SK-N-SH (cell line): ENCODE measurements at regions not wholly inside any gene's neighbourhood (a gene's known extent, or its start where the extent isn't known, plus 50 kb on each side); places are given as distances from the start of the nearest gene placed in this dataset.

ENCODE experiments used
- CTCF ChIA-PET: fragments of 300-600, 350-600 bp; formaldehyde crosslinking; extraction: SDS; loops from one replicate; lab custom pipeline; 2021; lab: Yijun Ruan, JAX
- POLR2A ChIA-PET: fragments of 350-600 bp; sonication (Branson Sonifier 250); formaldehyde crosslinking; extraction: SDS; loops from one replicate; lab custom pipeline; 2020; ENCODE audit warnings: antibody characterized with exemption, inconsistent platforms; lab: Yijun Ruan, JAX
- DNase-seq: peaks from one replicate; pipeline ENCODE4 v3.0.0; 2012
- H2AFZ ChIP-seq: fragments of 200-600 bp; sonication (generic); 2 replicates; pipeline ENCODE4 v1.8.1; 2016; ENCODE audit warnings: antibody characterized with exemption, mild to moderate bottlenecking, low read depth
- H3F3A ChIP-seq: fragments of 200-600 bp; sonication (generic); replicated peaks from 2 replicates; pipeline ENCODE3; 2016; ENCODE audit warnings: antibody characterized with exemption, mild to moderate bottlenecking; ENCODE audit not compliant: insufficient read depth
- H3K27ac ChIP-seq, 2 experiments: fragments of 200-500 bp in 1 of 2; fragments of 200-600 bp in 1 of 2; sonication (Bioruptor generic) in 1 of 2; sonication (generic), shearing (Covaris generic) in 1 of 2; 2 replicates each; pipeline versions ENCODE4 v1.5.1 to v1.6.1; 2014 to 2016; ENCODE audit warnings: low read depth in 2 of 2, inconsistent platforms in 1 of 2, low read length in 1 of 2, mild to moderate bottlenecking in 1 of 2, mixed read lengths in 1 of 2
- H3K27me3 ChIP-seq: fragments of 200-600 bp; sonication (generic), shearing (Covaris generic); 2 replicates; pipeline ENCODE4 v1.6.1; 2016; ENCODE audit warnings: mixed run types; ENCODE audit not compliant: insufficient read depth
- H3K36me3 ChIP-seq, 2 experiments: fragments of 200-500 bp in 1 of 2; fragments of 200-600 bp in 1 of 2; sonication (Bioruptor generic) in 1 of 2; sonication (generic) in 1 of 2; replicated peaks in 1 of 2; 2 replicates each; pipeline versions ENCODE3 to v1.5.1; 2014 to 2016; ENCODE audit warnings: low read length in 1 of 2, mild to moderate bottlenecking in 1 of 2; ENCODE audit not compliant: insufficient read depth in 2 of 2, control insufficient read depth in 1 of 2
- H3K4me1 ChIP-seq, 2 experiments: fragments of 200-500 bp in 1 of 2; fragments of 200-600 bp in 1 of 2; sonication (Bioruptor generic) in 1 of 2; sonication (generic), shearing (Covaris generic) in 1 of 2; 2 replicates each; pipeline versions ENCODE4 v1.5.1 to v1.6.1; 2014 to 2016; ENCODE audit warnings: low read depth in 1 of 2, low read length in 1 of 2, mixed run types in 1 of 2; ENCODE audit not compliant: insufficient read depth in 2 of 2, control insufficient read depth in 1 of 2
- H3K4me2 ChIP-seq: fragments of 200-600 bp; sonication (generic), shearing (Covaris generic); 2 replicates; pipeline ENCODE4 v1.6.1; 2017; ENCODE audit warnings: mixed run types
- H3K4me3 ChIP-seq, 2 experiments: fragments of 200-500 bp in 1 of 2; fragments of 200-600 bp in 1 of 2; sonication (Bioruptor generic) in 1 of 2; sonication (generic), shearing (Covaris generic) in 1 of 2; 2 replicates each; pipeline versions ENCODE4 v1.5.1 to v1.8.1; 2014 to 2016; ENCODE audit warnings: low read depth in 2 of 2, inconsistent platforms in 1 of 2, low read length in 1 of 2, mild to moderate bottlenecking in 1 of 2, mixed read lengths in 1 of 2, moderate library complexity in 1 of 2
- H3K79me2 ChIP-seq: fragments of 200-600 bp; sonication (generic); 2 replicates; pipeline ENCODE4 v1.8.1; 2017; ENCODE audit warnings: mild to moderate bottlenecking; ENCODE audit not compliant: insufficient read depth
- H3K9ac ChIP-seq: fragments of 200-600 bp; sonication (generic); 2 replicates; pipeline ENCODE4 v1.6.1; 2017; ENCODE audit warnings: mixed run types
- H3K9me2 ChIP-seq: fragments of 200-600 bp; sonication (generic); 2 replicates; pipeline ENCODE4 v1.6.1; 2017; ENCODE audit warnings: mixed run types
- H3K9me3 ChIP-seq: fragments of 200-600 bp; sonication (generic); 2 replicates; pipeline ENCODE4 v1.6.1; 2017; ENCODE audit warnings: mixed run types, mild to moderate bottlenecking, moderate library complexity
- H4K20me1 ChIP-seq: fragments of 200-600 bp; sonication (generic); 2 replicates; pipeline ENCODE4 v1.6.1; 2017; ENCODE audit warnings: mild to moderate bottlenecking, mixed run types; ENCODE audit not compliant: insufficient read depth
- CHD2 ChIP-seq: fragments of 150-350 bp; IDR thresholded peaks from 2 replicates; pipeline ENCODE4 v1.6.1; 2018; ENCODE audit warnings: low read length; ENCODE audit not compliant: partially characterized antibody
- ELF1 ChIP-seq: IDR thresholded peaks from 2 replicates; pipeline ENCODE4 v1.4.0; 2012
- EZH2phosphoT487 ChIP-seq: fragments of 200-600 bp; sonication (generic); IDR thresholded peaks from 2 replicates; pipeline ENCODE4 v1.6.1; 2017; ENCODE audit warnings: low read depth, mixed run types, mild to moderate bottlenecking, antibody characterized with exemption, moderate library complexity, borderline replicate concordance
- FOSL2 ChIP-seq: IDR thresholded peaks from 2 replicates; pipeline ENCODE4 v1.4.0; 2012; ENCODE audit warnings: low read depth, mild to moderate bottlenecking, moderate library complexity, borderline replicate concordance
- FOXM1 ChIP-seq: IDR thresholded peaks from 2 replicates; pipeline ENCODE4 v1.4.0; 2012; ENCODE audit warnings: low read depth, mild to moderate bottlenecking
- GABPA ChIP-seq: IDR thresholded peaks from 2 replicates; pipeline ENCODE4 v1.4.0; 2012; ENCODE audit warnings: low read depth, mild to moderate bottlenecking
- JUND ChIP-seq: IDR thresholded peaks from 2 replicates; pipeline ENCODE4 v1.4.0; 2012
- RAD21 ChIP-seq: IDR thresholded peaks from 2 replicates; pipeline ENCODE4 v1.6.1; 2012; ENCODE audit warnings: mild to moderate bottlenecking, low read length
- RCOR1 ChIP-seq: fragments of 150-350 bp; IDR thresholded peaks from 2 replicates; pipeline ENCODE4 v1.6.1; 2017; ENCODE audit warnings: antibody characterized with exemption, low read length
- RFX5 ChIP-seq: IDR thresholded peaks from 2 replicates; pipeline ENCODE4 v1.6.1; 2012; ENCODE audit warnings: mild to moderate bottlenecking, improper control_type of control experiment, low read length
- RXRA ChIP-seq: IDR thresholded peaks from 2 replicates; pipeline ENCODE4 v1.4.0; 2012; ENCODE audit warnings: low read depth, mild to moderate bottlenecking, borderline replicate concordance
- SMC3 ChIP-seq: IDR thresholded peaks from 2 replicates; pipeline ENCODE4 v1.6.1; 2012; ENCODE audit warnings: low read depth, low read length, improper control_type of control experiment
- TCF12 ChIP-seq: IDR thresholded peaks from 2 replicates; pipeline ENCODE4 v1.4.0; 2012
- TEAD4 ChIP-seq: IDR thresholded peaks from 2 replicates; pipeline ENCODE4 v1.4.0; 2012; ENCODE audit warnings: mild to moderate bottlenecking, borderline replicate concordance; ENCODE audit not compliant: insufficient read depth
- YY1 ChIP-seq: IDR thresholded peaks from 2 replicates; pipeline ENCODE4 v1.4.0; 2012; ENCODE audit warnings: low read depth, mild to moderate bottlenecking
- WGBS: methylation state at CpG from one replicate; pipeline ENCODE4 v1.1.6; 2017; ENCODE audit warnings: low lambda C conversion rate; 5-methylcytosine and 5-hydroxymethylcytosine counted together
- TF ChIP-seq, protein P1 (sequence below): fragments of 150-350 bp; IDR thresholded peaks from 2 replicates; pipeline ENCODE4 v1.6.1; 2017; ENCODE audit warnings: antibody characterized with exemption, low read length, low read depth, borderline replicate concordance
- TF ChIP-seq, protein P2 (sequence below): IDR thresholded peaks from 2 replicates; pipeline ENCODE4 v1.4.0; 2012; ENCODE audit warnings: low read depth
- TF ChIP-seq, protein P3 (sequence below): IDR thresholded peaks from 2 replicates; pipeline ENCODE4 v1.4.0; 2012; ENCODE audit warnings: low read depth, borderline replicate concordance
- TF ChIP-seq, protein P4 (sequence below): IDR thresholded peaks from 2 replicates; pipeline ENCODE4 v1.4.0; 2012; ENCODE audit warnings: low read depth, borderline replicate concordance
- TF ChIP-seq, protein P5 (sequence below): fragments of 200-600 bp; sonication (generic); IDR thresholded peaks from 2 replicates; pipeline ENCODE4 v1.6.1; 2017; ENCODE audit warnings: antibody characterized with exemption, mild to moderate bottlenecking, moderate library complexity

DNA sequence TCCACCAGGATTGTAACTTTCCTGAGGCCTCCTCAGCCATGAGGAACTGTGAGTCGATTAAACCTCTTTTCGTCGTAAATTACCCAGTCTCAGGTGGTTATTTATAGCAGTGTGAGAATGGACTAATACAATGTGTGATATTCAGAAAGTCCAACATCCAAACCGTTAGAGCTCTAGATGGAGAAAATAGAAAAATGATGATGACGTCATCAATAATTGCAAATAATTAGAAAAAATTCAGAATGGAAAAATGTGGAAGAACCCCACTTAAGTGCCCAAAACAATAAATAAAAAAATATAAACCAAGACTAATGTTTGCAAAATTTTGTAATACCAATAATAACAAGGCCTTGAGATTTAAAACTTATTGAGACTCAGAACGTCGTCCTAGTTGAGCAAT lies 103.0 kb upstream of the PLPPR5 start:
- Histone ChIP-seq H3K27me3 (no peaks in the 10 kb centered on the region), H3K9me2 (no peaks in the 10 kb centered on the region), H3K4me3 (no peak overlapping the region), H3K9ac (no peak overlapping the region), H3K9me3 (no peaks in the 10 kb centered on the region), H3K4me1 (no peaks in the 10 kb centered on the region), H2AFZ (no peak overlapping the region), H3K79me2 (no peaks in the 10 kb centered on the region), H3K27ac (no peak overlapping the region), H3K4me2 (no peak overlapping the region), H4K20me1 (no peaks in the 10 kb centered on the region), H3F3A (no peaks in the 10 kb centered on the region), H3K36me3 (no peaks in the 10 kb centered on the region)
- 75% methylated on average over 7 of the region's 7 CpGs for WGBS
- CTCF ChIA-PET = no interaction called here
- TF ChIP-seq, protein P1, sequence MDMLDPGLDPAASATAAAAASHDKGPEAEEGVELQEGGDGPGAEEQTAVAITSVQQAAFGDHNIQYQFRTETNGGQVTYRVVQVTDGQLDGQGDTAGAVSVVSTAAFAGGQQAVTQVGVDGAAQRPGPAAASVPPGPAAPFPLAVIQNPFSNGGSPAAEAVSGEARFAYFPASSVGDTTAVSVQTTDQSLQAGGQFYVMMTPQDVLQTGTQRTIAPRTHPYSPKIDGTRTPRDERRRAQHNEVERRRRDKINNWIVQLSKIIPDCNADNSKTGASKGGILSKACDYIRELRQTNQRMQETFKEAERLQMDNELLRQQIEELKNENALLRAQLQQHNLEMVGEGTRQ = no peak
- TF ChIP-seq RAD21 = no peak
- no peak for TF ChIP-seq GABPA
- TF ChIP-seq, protein P2, sequence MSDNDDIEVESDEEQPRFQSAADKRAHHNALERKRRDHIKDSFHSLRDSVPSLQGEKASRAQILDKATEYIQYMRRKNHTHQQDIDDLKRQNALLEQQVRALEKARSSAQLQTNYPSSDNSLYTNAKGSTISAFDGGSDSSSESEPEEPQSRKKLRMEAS = no peak
- TF ChIP-seq FOXM1 = no peak
- no peak for TF ChIP-seq TEAD4
- TF ChIP-seq, protein P3, sequence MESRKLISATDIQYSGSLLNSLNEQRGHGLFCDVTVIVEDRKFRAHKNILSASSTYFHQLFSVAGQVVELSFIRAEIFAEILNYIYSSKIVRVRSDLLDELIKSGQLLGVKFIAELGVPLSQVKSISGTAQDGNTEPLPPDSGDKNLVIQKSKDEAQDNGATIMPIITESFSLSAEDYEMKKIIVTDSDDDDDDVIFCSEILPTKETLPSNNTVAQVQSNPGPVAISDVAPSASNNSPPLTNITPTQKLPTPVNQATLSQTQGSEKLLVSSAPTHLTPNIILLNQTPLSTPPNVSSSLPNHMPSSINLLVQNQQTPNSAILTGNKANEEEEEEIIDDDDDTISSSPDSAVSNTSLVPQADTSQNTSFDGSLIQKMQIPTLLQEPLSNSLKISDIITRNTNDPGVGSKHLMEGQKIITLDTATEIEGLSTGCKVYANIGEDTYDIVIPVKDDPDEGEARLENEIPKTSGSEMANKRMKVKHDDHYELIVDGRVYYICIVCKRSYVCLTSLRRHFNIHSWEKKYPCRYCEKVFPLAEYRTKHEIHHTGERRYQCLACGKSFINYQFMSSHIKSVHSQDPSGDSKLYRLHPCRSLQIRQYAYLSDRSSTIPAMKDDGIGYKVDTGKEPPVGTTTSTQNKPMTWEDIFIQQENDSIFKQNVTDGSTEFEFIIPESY = no peak
- no peak for TF ChIP-seq RXRA
- TF ChIP-seq RFX5 = no peak
- no peak for TF ChIP-seq SMC3
- no peak for TF ChIP-seq EZH2phosphoT487
- no peak for TF ChIP-seq FOSL2
- no peak for TF ChIP-seq CHD2
- no peak for TF ChIP-seq ELF1
- no peak for TF ChIP-seq RCOR1
- TF ChIP-seq, protein P4, sequence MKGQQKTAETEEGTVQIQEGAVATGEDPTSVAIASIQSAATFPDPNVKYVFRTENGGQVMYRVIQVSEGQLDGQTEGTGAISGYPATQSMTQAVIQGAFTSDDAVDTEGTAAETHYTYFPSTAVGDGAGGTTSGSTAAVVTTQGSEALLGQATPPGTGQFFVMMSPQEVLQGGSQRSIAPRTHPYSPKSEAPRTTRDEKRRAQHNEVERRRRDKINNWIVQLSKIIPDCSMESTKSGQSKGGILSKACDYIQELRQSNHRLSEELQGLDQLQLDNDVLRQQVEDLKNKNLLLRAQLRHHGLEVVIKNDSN = no peak
- no peak for TF ChIP-seq TCF12
- no peak for TF ChIP-seq YY1
- TF ChIP-seq, protein P5, sequence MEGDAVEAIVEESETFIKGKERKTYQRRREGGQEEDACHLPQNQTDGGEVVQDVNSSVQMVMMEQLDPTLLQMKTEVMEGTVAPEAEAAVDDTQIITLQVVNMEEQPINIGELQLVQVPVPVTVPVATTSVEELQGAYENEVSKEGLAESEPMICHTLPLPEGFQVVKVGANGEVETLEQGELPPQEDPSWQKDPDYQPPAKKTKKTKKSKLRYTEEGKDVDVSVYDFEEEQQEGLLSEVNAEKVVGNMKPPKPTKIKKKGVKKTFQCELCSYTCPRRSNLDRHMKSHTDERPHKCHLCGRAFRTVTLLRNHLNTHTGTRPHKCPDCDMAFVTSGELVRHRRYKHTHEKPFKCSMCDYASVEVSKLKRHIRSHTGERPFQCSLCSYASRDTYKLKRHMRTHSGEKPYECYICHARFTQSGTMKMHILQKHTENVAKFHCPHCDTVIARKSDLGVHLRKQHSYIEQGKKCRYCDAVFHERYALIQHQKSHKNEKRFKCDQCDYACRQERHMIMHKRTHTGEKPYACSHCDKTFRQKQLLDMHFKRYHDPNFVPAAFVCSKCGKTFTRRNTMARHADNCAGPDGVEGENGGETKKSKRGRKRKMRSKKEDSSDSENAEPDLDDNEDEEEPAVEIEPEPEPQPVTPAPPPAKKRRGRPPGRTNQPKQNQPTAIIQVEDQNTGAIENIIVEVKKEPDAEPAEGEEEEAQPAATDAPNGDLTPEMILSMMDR = no peak
- no peak for TF ChIP-seq JUND
- no peak for DNase-seq
- POLR2A ChIA-PET = no interaction called here
